ENCODE measurements at regions not wholly inside any gene's neighbourhood (a gene's known extent, or its start where the extent isn't known, plus 50 kb on each side); places are given as distances from the start of the nearest gene placed in this dataset.

GRCh38 chr5:174412374-174412773 lies 312.0 kb upstream of the MSX2 start:
- DNase-seq (ENCODE audit: low read depth): no peak

GRCh38 chr5:174412941-174413340 lies 311.4 kb upstream of the MSX2 start:
- DNase-seq (ENCODE audit: low read depth): no peak

DNA sequence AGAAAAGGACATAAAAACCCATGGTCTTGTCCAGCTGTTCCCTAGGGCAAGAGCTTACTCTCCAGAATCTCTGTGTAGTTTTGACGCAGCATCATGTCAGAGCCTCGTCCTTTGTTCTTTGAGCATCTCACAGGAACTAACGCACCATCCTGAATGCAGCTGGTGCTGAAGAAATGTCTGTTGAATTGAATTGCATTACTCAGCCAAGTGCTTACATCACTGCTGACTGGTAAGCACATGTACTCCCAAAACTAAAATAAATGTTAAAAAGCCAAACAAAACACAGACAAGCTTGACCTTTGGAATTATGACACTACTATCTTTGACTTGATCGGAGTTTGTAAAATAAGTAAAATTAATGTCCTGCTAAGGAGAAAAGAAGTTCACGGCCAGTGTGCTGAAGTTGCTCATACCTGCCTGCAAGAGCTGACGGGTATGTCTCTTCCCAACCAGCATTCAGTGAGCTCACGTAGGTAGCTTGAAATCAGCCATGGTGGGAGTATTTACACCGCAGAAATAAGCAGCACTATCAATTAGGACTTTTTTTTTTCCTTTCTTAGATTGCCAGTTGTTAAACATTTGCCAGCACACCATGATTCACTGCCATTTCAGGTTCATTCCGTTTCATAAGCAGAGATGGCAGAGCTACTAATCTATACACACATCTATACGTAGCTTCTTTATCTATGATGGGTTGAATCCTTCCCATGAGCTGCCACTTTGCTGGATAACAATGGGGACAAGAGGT lies 310.6 kb upstream of the MSX2 start:
- DNase-seq (ENCODE audit: low read depth): no peak

DNA sequence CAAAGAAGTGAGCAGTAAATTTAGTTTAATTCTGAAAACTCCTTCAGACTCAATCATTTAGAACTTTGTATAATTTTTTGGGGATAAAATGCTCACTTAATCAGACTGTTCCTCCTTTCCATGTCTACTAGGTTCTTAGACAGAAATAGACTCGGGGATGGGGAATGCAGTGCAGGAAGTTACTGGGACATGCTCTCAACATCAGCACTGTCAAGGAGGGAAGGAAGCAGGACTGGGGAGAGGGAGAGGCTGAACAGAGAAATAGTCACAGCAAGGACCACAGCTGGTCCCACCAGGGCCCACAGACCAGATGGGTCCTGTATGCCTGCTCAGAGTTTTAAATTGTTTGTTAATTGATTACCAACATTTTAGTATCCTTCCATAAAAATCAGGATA lies 310.1 kb upstream of the MSX2 start:
- DNase-seq (ENCODE audit: low read depth): no peak

GRCh38 chr5:174418809-174419539 lies 305.4 kb upstream of the MSX2 start:
- DNase-seq (ENCODE audit: low read depth): no peak

- DNase-seq (ENCODE audit: low read depth): peak; percentile 80
Observed at GRCh38 chr5:174419540-174420132, 304.7 kb upstream of the MSX2 start.

DNA sequence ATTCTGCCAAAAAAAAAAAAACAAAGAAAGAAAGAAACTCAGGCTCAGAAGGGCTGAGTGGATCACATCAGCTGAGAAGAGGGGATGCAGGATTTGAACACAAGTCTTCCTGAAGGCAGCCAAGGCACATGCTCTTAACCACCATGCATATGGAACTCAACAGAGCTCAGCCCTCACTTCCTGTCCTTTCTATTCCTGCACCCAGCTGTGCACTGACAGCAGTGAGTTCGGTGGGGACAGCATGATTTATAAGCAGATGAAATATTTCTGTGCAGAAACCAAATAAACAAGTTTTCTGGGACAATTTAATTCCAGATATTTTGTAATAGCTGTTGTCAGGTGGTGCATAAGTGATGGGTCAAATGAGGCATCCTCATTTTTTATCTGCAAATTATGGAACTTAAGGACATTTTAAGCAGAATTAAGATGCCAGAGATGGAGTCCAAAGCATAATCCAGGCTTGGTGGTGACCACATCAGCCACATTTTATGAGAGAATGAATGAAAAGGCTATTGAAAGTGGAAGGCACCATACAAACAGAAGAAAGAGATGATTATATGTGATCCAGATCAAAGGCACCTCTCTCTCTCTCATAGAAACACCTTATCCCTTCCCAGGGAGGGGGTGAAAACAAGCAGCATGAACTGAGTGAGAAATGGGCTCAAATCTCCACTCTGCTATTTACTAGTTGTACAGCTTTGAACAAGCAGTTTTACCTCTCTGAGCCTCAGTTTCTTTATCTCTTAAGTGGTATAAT lies 303.6 kb upstream of the MSX2 start:
- DNase-seq (ENCODE audit: low read depth): no peak

GRCh38 chr5:174421408-174421805 lies 303.0 kb upstream of the MSX2 start:
- DNase-seq (ENCODE audit: low read depth): no peak

- no peak for DNase-seq (ENCODE audit: low read depth)
Observed at GRCh38 chr5:174423558-174423957, 300.8 kb upstream of the MSX2 start.

DNA sequence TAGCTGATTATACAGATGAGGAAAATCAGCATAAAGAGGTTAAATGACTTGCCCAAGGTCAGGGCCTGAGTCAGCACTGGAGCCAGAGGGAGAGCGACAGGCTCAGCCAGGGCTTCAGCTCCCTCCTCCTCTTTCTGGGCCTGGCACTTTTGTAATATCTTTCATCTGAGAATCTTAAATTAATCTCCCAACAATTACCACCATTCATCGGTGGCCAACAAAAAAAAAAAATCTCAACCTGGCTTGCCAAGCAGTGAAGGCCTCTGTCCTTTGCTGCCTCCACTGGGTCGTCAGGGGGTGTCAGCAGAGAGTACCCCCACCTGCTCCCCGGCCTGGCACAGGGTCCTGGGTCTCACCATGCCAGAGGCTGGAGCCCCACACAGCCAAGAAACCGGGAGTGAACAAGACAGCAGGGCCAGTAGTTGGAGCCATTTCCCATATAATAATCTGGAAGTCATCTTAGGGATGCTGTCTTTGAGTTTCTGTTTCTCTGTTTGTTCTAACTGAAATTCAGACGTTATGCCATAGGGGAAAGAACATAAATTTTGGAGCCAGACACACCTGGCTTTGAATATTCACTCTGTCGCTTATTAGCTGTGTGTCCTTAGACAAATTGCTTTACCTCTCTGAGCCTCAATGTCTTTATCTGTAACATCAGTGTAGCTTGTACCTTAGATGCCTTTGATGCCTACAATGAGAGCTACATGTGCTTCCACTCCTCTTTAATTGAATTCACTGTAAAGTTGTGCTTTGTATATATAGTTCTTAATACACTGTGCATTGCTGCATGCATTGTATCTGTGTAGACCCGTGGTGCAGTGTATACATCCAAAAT lies 299.9 kb upstream of the MSX2 start:
- no peak for DNase-seq (ENCODE audit: low read depth)

DNA sequence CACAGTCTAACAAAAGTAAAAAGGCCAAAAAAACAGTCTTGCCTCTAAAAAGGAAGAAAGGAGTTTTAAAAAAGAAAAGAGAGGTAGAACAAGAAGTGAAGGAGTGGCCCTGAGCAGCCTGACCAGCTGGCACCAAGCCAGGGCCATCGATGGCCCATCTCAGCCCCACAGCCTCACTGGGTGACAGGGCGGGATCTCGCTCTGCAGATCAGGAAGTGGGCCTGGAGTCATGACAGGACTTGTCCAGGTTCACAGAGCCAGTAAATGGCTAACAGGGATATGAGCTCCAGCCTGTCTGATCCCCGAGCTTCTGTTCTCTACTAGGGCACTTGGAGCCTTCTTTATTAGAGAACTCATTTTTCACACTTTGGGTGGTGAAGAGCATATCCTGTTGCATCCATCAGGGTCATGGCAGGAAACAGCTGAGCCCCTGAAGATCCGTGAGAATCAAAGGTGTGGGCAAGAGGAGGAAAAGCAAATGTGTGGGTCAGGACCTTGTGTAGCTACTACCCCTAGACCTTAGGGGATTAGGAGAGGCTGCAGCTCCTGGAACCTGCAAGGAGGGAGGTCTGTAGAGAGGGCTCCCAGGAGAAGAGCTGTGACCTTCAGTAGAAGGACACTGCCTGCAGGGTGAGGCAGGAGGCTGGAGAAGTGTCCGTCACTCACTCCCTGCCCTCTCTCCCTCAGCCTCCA lies 299.0 kb upstream of the MSX2 start:
- no peak for DNase-seq (ENCODE audit: low read depth)

DNA sequence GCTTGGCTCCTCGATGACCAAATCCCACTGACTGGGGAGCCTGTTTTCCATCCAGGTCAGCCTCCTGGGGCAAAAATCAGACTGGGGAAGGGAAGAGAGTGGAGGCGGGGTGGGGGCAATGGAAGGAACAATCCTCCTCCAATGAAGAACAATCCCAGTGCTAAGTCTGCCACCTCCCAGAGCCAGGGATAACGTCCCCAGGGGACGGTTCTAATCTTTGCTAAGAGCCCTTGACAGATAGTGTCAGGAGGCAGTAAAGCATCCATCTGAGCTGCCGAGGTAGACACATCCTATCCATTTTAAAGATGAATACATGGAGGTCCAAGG lies 298.5 kb upstream of the MSX2 start:
- DNase-seq (ENCODE audit: low read depth): no peak

- DNase-seq (ENCODE audit: low read depth): no peak
Observed at GRCh38 chr5:174426388-174426787, 298.0 kb upstream of the MSX2 start.

GRCh38 chr5:174426851-174427250 lies 297.5 kb upstream of the MSX2 start:
- DNase-seq (ENCODE audit: low read depth): no peak

- DNase-seq (ENCODE audit: low read depth): no peak
Observed at GRCh38 chr5:174427304-174427703, 297.1 kb upstream of the MSX2 start.

GRCh38 chr5:174428895-174429294 lies 295.5 kb upstream of the MSX2 start:
- no peak for DNase-seq (ENCODE audit: low read depth)

DNA sequence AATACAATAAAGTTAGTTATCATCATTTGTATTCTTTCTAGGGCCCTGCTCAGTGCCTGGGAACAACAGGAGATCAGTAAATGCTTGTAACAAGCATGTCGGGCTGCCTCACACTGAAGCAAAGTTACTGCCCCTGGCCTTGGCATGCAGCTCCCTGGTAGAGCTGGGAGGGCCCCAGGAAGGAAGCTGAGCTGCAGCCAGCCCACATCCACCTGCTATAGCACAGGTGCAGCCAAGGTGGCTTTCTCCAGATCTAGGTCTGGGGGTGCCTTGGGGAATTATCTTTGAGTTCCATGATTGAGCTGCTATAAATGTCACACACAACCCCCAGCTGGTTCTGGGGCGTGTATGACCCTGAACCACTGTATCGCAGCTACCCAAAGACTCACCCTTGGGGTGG lies 293.4 kb upstream of the MSX2 start:
- no peak for DNase-seq (ENCODE audit: low read depth)

DNA sequence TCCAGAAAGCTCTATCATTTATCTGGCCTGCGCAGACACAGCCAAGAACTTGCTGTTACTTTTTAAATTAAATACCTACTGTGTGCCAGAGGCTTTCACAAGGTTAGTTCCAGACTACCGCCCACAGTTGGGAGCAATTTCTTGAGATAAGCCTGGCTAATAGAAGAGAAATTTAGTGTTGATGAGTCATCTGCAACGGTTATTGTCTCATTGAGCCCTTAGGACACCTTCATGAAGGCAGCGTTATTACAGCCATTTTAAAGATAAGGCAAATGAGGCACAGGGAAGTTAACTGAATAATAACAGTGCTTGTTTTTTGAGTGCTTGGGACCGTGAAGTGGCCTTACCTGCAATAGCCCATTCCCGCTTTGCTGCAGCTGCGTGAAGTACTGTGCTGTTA lies 292.9 kb upstream of the MSX2 start:
- DNase-seq (ENCODE audit: low read depth): no peak

- no peak for DNase-seq (ENCODE audit: low read depth)
Observed at GRCh38 chr5:174433098-174433497, 291.3 kb upstream of the MSX2 start.

- no peak for DNase-seq (ENCODE audit: low read depth)
Observed at GRCh38 chr5:174436750-174437149, 287.6 kb upstream of the MSX2 start.

- no peak for DNase-seq (ENCODE audit: low read depth)
Observed at GRCh38 chr5:174444479-174445188, 279.7 kb upstream of the MSX2 start.
